GM23338 (cell line): ENCODE measurements at regions not wholly inside any gene's neighbourhood (a gene's known extent, or its start where the extent isn't known, plus 50 kb on each side); places are given as distances from the start of the nearest gene placed in this dataset.
A peak's percentile ranks its signal among the peaks of the same experiment; 100 is the strongest.

ENCODE experiments used
- ATAC-seq: fragments of 200-7000 bp; cut with Tn5 transposase; 3 replicates; pipeline ENCODE4 v1.9.1; 2020
- DNase-seq: peaks from one replicate; pipeline ENCODE4 v3.0.0-alpha.2; 2015; ENCODE audit warnings: low spot score
- H2AFZ ChIP-seq: fragments of 200-600 bp; sonication (generic); 2 replicates; pipeline ENCODE4 v1.8.0; 2016; ENCODE audit warnings: antibody characterized with exemption, mild to moderate bottlenecking, moderate library complexity
- H3F3A ChIP-seq: fragments of 200-600 bp; sonication (generic); replicated peaks from 2 replicates; pipeline ENCODE4 v1.8.0; 2017; ENCODE audit warnings: antibody characterized with exemption, mixed run types, low read depth
- H3K27ac ChIP-seq: fragments of 200-600 bp; sonication (generic); 2 replicates; pipeline ENCODE4 v1.6.1; 2016; ENCODE audit warnings: low read depth
- H3K27me3 ChIP-seq: fragments of 200-600 bp; sonication (generic); 2 replicates; pipeline ENCODE4 v1.8.0; 2016; ENCODE audit warnings: mild to moderate bottlenecking, mixed run types, moderate library complexity; ENCODE audit not compliant: insufficient read depth
- H3K36me3 ChIP-seq: fragments of 200-600 bp; sonication (generic); 2 replicates; pipeline ENCODE4 v1.8.0; 2016; ENCODE audit warnings: mild to moderate bottlenecking; ENCODE audit not compliant: insufficient read depth
- H3K4me1 ChIP-seq: fragments of 200-600 bp; sonication (generic); 2 replicates; pipeline ENCODE4 v1.8.0; 2016; ENCODE audit warnings: mild to moderate bottlenecking, moderate library complexity; ENCODE audit not compliant: insufficient read depth
- H3K4me2 ChIP-seq: fragments of 200-600 bp; sonication (generic); 2 replicates; pipeline ENCODE4 v1.7.1; 2017; ENCODE audit warnings: mixed run types
- H3K4me3 ChIP-seq: fragments of 200-600 bp; sonication (generic); 2 replicates; pipeline ENCODE4 v1.6.1; 2016; ENCODE audit warnings: mixed run types
- H3K79me2 ChIP-seq: fragments of 200-600 bp; sonication (generic); replicated peaks from 2 replicates; pipeline ENCODE4 v1.8.0; 2017; ENCODE audit warnings: mild to moderate bottlenecking; ENCODE audit not compliant: insufficient read depth
- H3K9me2 ChIP-seq: fragments of 200-600 bp; sonication (generic); 2 replicates; pipeline ENCODE4 v1.8.0; 2017; ENCODE audit not compliant: insufficient read depth
- H4K20me1 ChIP-seq: fragments of 200-600 bp; sonication (generic); replicated peaks from 2 replicates; pipeline ENCODE4 v1.8.0; 2017; ENCODE audit warnings: mild to moderate bottlenecking; ENCODE audit not compliant: insufficient read depth
- H3K27ac Mint-ChIP-seq: 2 replicates; pipeline ENCODE4 v1.8.0; 2020; ENCODE audit warnings: inconsistent platforms, mild to moderate bottlenecking, moderate library complexity, mixed read lengths
- H3K27me3 Mint-ChIP-seq: 3 replicates; pipeline ENCODE4 v1.8.0; 2022; ENCODE audit warnings: low read depth, mild to moderate bottlenecking, moderate library complexity, mixed read lengths, inconsistent platforms; ENCODE audit not compliant: insufficient read depth, poor library complexity
- H3K36me3 Mint-ChIP-seq: 3 replicates; pipeline ENCODE4 v1.8.0; 2021; ENCODE audit warnings: low read depth, mild to moderate bottlenecking, inconsistent platforms, moderate library complexity, mixed read lengths
- H3K4me1 Mint-ChIP-seq: 3 replicates; pipeline ENCODE4 v1.8.0; 2020; ENCODE audit warnings: mild to moderate bottlenecking, inconsistent platforms, mixed read lengths
- H3K4me3 Mint-ChIP-seq: 3 replicates; pipeline ENCODE4 v1.8.0; 2021; ENCODE audit warnings: moderate library complexity, mild to moderate bottlenecking, inconsistent platforms, mixed read lengths
- H3K9me3 Mint-ChIP-seq: 3 replicates; pipeline ENCODE4 v1.8.0; 2020; ENCODE audit warnings: moderate library complexity, mild to moderate bottlenecking, inconsistent platforms, mixed read lengths
- EZH2phosphoT487 ChIP-seq: fragments of 200-600 bp; sonication (generic); IDR thresholded peaks from one replicate; pipeline ENCODE4 v1.8.1; 2018; ENCODE audit warnings: antibody characterized with exemption; ENCODE audit not compliant: unreplicated experiment
- JUNB ChIP-seq: IDR thresholded peaks from one replicate; pipeline ENCODE4 v1.6.1; 2016; ENCODE audit warnings: antibody characterized with exemption; ENCODE audit not compliant: unreplicated experiment
- ZNF114 ChIP-seq: fragments of 250-450 bp; sonication (Bioruptor Pico); IDR thresholded peaks from 2 replicates; pipeline ENCODE4 v1.5.0; 2020; ENCODE audit warnings: mild to moderate bottlenecking, moderate library complexity
- TF ChIP-seq, protein P1 (sequence below), 2 experiments: fragments of 200-600 bp in 1 of 2; sonication (generic) in 1 of 2; conservative IDR thresholded peaks; 2 replicates each; pipeline versions ENCODE4 v1.5.1 to v1.6.1; 2016 to 2017; ENCODE audit warnings: antibody characterized with exemption in 2 of 2, low read depth in 2 of 2, mild to moderate bottlenecking in 2 of 2, moderate library complexity in 1 of 2
- TF ChIP-seq, protein P2 (sequence below): IDR thresholded peaks from one replicate; pipeline ENCODE4 v1.6.1; 2018; ENCODE audit warnings: antibody characterized with exemption; ENCODE audit not compliant: unreplicated experiment
- TF ChIP-seq, protein P3 (sequence below): fragments of 250-450 bp; sonication (Bioruptor Pico); IDR thresholded peaks from 2 replicates; pipeline ENCODE4 v1.5.0; 2020; ENCODE audit warnings: mild to moderate bottlenecking, moderate library complexity
- TF ChIP-seq, protein P4 (sequence below): IDR thresholded peaks from 2 replicates; pipeline ENCODE4 v1.6.1; 2016; ENCODE audit warnings: antibody characterized with exemption

DNA sequence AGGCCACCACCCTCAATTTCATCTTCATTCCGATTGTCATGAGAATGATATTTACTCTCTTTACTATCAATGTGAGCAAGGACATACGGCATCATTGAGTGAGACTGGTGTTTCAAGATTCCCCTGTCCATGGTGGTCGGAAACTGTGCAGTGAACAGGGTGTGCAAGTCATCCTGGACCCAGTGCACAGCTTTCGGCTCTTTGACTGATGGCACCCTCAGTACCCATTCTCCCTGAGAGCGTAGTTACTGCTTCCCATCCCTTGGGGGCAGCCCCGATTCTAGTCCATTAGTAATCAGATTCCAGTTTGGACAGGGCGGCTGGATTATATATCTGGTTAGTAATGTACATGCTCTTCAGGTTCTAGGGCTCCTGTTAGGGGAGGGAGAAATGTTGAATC lies 61.7 kb upstream of the SUB1 start:
- Mint-ChIP-seq H3K9me3 (no peaks in the 10 kb centered on the region), H3K36me3 (no peaks in the 10 kb centered on the region), H3K4me1 (no peaks in the 10 kb centered on the region), H3K4me3 (no peak overlapping the region), H3K27ac (no peak overlapping the region), H3K27me3 (no peaks in the 10 kb centered on the region)
- Histone ChIP-seq H3K4me3 (no peak overlapping the region), H3K27me3 (no peaks in the 10 kb centered on the region), H3K36me3 (no peaks in the 10 kb centered on the region), H2AFZ (no peak overlapping the region), H3K4me2 (no peak overlapping the region), H3K9me2 (peaks cover 5% of the 10 kb centered on the region; the same call in 1 of the 2 replicates), H4K20me1 (no peaks in the 10 kb centered on the region), H3K4me1 (no peaks in the 10 kb centered on the region), H3K79me2 (no peaks in the 10 kb centered on the region), H3K27ac (no peak overlapping the region), H3F3A (no peaks in the 10 kb centered on the region)
- DNase-seq (peak; percentile 27), ATAC-seq (peak; percentile 62; the same call in 2 of the 3 replicates)
- TF ChIP-seq, protein P1, sequence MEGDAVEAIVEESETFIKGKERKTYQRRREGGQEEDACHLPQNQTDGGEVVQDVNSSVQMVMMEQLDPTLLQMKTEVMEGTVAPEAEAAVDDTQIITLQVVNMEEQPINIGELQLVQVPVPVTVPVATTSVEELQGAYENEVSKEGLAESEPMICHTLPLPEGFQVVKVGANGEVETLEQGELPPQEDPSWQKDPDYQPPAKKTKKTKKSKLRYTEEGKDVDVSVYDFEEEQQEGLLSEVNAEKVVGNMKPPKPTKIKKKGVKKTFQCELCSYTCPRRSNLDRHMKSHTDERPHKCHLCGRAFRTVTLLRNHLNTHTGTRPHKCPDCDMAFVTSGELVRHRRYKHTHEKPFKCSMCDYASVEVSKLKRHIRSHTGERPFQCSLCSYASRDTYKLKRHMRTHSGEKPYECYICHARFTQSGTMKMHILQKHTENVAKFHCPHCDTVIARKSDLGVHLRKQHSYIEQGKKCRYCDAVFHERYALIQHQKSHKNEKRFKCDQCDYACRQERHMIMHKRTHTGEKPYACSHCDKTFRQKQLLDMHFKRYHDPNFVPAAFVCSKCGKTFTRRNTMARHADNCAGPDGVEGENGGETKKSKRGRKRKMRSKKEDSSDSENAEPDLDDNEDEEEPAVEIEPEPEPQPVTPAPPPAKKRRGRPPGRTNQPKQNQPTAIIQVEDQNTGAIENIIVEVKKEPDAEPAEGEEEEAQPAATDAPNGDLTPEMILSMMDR (conservative IDR thresholded peaks at IDR 0.05; ENCODE audit: low read depth in 2 of 2), result peak; percentile 46 to 52; a peak in 3 of 4 replicates
- TF ChIP-seq ZNF114, result no peak

DNA sequence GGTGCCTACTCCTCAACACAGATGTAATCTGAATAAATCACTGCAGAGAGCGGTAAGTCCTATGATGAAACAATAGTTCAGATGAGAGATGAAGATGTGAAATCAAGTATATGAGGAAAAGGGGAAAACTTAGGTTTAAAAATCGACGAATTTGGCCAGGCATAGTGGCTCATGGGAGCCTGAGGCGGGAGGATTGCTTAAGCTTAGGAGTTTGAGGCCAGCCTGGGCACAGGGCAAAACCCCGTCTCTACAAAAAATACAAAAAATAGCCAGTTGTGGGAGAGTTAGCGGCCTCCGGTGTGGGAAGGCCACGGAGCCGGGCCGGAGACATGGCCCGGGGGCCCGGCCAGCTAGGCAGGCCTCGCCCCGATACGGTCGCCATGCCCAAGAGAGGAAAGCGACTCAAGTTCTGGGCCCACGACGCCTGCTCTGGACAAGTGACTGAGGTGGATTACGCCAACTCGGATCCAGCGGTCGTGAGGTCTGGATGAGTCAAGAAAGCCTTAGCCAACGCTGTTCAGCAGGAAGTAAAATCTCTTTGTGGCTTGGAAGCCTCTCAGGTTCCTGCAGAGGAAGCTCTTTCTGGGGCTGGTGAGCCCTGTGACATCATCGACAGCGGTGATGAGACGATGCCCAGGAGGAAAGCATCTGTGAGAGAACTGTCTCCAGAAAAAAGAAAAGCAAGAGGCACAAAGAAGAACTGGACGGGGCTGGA lies 62.8 kb upstream of the SUB1 start:
- DNase-seq (no peak), ATAC-seq (no peak; the same call in 2 of the 3 replicates)
- Mint-ChIP-seq H3K4me1 (no peaks in the 10 kb centered on the region), H3K27ac (no peak overlapping the region), H3K27me3 (no peaks in the 10 kb centered on the region), H3K9me3 (no peaks in the 10 kb centered on the region), H3K36me3 (no peaks in the 10 kb centered on the region), H3K4me3 (no peak overlapping the region)
- H4K20me1 ChIP-seq, result no peaks in the 10 kb centered on the region
- no peak overlapping the region for H3K4me2 ChIP-seq
- no peaks in the 10 kb centered on the region for H3K79me2 ChIP-seq
- no peaks in the 10 kb centered on the region for H3K4me1 ChIP-seq
- peaks cover 5% of the 10 kb centered on the region; the same call in 1 of the 2 replicates for H3K9me2 ChIP-seq
- H3F3A ChIP-seq, result no peaks in the 10 kb centered on the region
- no peaks in the 10 kb centered on the region for H3K27me3 ChIP-seq
- H3K27ac ChIP-seq, result no peak overlapping the region
- H3K36me3 ChIP-seq, result no peaks in the 10 kb centered on the region
- no peak overlapping the region for H3K4me3 ChIP-seq
- H2AFZ ChIP-seq, result no peak overlapping the region
- no peak for TF ChIP-seq JUNB
- TF ChIP-seq, protein P2, sequence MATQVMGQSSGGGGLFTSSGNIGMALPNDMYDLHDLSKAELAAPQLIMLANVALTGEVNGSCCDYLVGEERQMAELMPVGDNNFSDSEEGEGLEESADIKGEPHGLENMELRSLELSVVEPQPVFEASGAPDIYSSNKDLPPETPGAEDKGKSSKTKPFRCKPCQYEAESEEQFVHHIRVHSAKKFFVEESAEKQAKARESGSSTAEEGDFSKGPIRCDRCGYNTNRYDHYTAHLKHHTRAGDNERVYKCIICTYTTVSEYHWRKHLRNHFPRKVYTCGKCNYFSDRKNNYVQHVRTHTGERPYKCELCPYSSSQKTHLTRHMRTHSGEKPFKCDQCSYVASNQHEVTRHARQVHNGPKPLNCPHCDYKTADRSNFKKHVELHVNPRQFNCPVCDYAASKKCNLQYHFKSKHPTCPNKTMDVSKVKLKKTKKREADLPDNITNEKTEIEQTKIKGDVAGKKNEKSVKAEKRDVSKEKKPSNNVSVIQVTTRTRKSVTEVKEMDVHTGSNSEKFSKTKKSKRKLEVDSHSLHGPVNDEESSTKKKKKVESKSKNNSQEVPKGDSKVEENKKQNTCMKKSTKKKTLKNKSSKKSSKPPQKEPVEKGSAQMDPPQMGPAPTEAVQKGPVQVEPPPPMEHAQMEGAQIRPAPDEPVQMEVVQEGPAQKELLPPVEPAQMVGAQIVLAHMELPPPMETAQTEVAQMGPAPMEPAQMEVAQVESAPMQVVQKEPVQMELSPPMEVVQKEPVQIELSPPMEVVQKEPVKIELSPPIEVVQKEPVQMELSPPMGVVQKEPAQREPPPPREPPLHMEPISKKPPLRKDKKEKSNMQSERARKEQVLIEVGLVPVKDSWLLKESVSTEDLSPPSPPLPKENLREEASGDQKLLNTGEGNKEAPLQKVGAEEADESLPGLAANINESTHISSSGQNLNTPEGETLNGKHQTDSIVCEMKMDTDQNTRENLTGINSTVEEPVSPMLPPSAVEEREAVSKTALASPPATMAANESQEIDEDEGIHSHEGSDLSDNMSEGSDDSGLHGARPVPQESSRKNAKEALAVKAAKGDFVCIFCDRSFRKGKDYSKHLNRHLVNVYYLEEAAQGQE, result no peak
- TF ChIP-seq, protein P3, sequence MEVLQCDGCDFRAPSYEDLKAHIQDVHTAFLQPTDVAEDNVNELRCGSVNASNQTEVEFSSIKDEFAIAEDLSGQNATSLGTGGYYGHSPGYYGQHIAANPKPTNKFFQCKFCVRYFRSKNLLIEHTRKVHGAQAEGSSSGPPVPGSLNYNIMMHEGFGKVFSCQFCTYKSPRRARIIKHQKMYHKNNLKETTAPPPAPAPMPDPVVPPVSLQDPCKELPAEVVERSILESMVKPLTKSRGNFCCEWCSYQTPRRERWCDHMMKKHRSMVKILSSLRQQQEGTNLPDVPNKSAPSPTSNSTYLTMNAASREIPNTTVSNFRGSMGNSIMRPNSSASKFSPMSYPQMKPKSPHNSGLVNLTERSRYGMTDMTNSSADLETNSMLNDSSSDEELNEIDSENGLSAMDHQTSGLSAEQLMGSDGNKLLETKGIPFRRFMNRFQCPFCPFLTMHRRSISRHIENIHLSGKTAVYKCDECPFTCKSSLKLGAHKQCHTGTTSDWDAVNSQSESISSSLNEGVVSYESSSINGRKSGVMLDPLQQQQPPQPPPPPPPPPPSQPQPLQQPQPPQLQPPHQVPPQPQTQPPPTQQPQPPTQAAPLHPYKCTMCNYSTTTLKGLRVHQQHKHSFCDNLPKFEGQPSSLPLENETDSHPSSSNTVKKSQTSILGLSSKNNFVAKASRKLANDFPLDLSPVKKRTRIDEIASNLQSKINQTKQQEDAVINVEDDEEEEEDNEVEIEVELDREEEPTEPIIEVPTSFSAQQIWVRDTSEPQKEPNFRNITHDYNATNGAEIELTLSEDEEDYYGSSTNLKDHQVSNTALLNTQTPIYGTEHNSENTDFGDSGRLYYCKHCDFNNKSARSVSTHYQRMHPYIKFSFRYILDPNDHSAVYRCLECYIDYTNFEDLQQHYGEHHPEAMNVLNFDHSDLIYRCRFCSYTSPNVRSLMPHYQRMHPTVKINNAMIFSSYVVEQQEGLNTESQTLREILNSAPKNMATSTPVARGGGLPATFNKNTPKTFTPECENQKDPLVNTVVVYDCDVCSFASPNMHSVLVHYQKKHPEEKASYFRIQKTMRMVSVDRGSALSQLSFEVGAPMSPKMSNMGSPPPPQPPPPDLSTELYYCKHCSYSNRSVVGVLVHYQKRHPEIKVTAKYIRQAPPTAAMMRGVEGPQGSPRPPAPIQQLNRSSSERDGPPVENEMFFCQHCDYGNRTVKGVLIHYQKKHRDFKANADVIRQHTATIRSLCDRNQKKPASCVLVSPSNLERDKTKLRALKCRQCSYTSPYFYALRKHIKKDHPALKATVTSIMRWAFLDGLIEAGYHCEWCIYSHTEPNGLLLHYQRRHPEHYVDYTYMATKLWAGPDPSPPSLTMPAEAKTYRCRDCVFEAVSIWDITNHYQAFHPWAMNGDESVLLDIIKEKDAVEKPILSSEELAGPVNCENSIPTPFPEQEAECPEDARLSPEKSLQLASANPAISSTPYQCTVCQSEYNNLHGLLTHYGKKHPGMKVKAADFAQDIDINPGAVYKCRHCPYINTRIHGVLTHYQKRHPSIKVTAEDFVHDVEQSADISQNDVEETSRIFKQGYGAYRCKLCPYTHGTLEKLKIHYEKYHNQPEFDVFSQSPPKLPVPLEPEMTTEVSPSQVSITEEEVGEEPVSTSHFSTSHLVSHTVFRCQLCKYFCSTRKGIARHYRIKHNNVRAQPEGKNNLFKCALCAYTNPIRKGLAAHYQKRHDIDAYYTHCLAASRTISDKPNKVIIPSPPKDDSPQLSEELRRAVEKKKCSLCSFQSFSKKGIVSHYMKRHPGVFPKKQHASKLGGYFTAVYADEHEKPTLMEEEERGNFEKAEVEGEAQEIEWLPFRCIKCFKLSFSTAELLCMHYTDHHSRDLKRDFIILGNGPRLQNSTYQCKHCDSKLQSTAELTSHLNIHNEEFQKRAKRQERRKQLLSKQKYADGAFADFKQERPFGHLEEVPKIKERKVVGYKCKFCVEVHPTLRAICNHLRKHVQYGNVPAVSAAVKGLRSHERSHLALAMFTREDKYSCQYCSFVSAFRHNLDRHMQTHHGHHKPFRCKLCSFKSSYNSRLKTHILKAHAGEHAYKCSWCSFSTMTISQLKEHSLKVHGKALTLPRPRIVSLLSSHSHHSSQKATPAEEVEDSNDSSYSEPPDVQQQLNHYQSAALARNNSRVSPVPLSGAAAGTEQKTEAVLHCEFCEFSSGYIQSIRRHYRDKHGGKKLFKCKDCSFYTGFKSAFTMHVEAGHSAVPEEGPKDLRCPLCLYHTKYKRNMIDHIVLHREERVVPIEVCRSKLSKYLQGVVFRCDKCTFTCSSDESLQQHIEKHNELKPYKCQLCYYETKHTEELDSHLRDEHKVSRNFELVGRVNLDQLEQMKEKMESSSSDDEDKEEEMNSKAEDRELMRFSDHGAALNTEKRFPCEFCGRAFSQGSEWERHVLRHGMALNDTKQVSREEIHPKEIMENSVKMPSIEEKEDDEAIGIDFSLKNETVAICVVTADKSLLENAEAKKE (CRISPR knock-in tag), result no peak
- no peak for TF ChIP-seq EZH2phosphoT487
- TF ChIP-seq, protein P4, sequence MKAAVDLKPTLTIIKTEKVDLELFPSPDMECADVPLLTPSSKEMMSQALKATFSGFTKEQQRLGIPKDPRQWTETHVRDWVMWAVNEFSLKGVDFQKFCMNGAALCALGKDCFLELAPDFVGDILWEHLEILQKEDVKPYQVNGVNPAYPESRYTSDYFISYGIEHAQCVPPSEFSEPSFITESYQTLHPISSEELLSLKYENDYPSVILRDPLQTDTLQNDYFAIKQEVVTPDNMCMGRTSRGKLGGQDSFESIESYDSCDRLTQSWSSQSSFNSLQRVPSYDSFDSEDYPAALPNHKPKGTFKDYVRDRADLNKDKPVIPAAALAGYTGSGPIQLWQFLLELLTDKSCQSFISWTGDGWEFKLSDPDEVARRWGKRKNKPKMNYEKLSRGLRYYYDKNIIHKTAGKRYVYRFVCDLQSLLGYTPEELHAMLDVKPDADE, result no peak
